HepG2 (cell line): ENCODE measurements at regions not wholly inside any gene's neighbourhood (a gene's known extent, or its start where the extent isn't known, plus 50 kb on each side); places are given as distances from the start of the nearest gene placed in this dataset.

ENCODE experiments used
- CREBL2 ChIP-seq: sonication (generic); formaldehyde crosslinking; IDR thresholded peaks from 2 replicates; pipeline ENCODE4 v1.8.1; 2023; ENCODE audit warnings: missing genetic modification reagents, mild to moderate bottlenecking, borderline replicate concordance
- ELF1 ChIP-seq: sonication (generic); formaldehyde crosslinking; IDR thresholded peaks from 2 replicates; pipeline ENCODE4 v1.4.0; 2020; ENCODE audit warnings: missing genetic modification reagents
- MTA1 ChIP-seq: sonication (generic); formaldehyde crosslinking; IDR thresholded peaks from 2 replicates; pipeline ENCODE4 v1.4.0; 2020; ENCODE audit warnings: missing genetic modification reagents, mild to moderate bottlenecking, borderline replicate concordance
- ZFP1 ChIP-seq: IDR thresholded peaks from 2 replicates; pipeline ENCODE4 v1.6.1; 2016

GRCh38 chr14:36022765-36023410 is 153.6 kb downstream of the PTCSC3 start:
- TF ChIP-seq ZFP1 (CRISPR knock-in tag) (no peak), ELF1 (CRISPR knock-in tag) (no peak), MTA1 (CRISPR knock-in tag) (no peak), CREBL2 (CRISPR knock-in tag) (no peak)
